ENCODE measurements at regions not wholly inside any gene's neighbourhood (a gene's known extent, or its start where the extent isn't known, plus 50 kb on each side); places are given as distances from the start of the nearest gene placed in this dataset.

GRCh38 chr1:55386456-55386855 is 171.3 kb upstream of the USP24 start:
- Mint-ChIP-seq H3K36me3 (no peaks in the 10 kb centered on the region), H3K27ac (no peak overlapping the region), H3K27me3 (ENCODE audit: insufficient read depth, low read depth) (no peaks in the 10 kb centered on the region), H3K4me1 (no peaks in the 10 kb centered on the region), H3K9me3 (peaks cover 9% of the 10 kb centered on the region), H3K4me3 (no peak overlapping the region)
- Histone ChIP-seq H3K27ac (no peak overlapping the region), H3F3A (ENCODE audit: low read depth) (no peaks in the 10 kb centered on the region), H3K36me3 (no peaks in the 10 kb centered on the region), H3K9me3 (ENCODE audit: low read depth) (no peaks in the 10 kb centered on the region), H3K4me1 (no peaks in the 10 kb centered on the region), H3K9ac (no peak overlapping the region), H3K4me2 (no peak overlapping the region), H3K79me2 (ENCODE audit: low read depth) (no peaks in the 10 kb centered on the region), H3K4me3 (no peak overlapping the region), H2AFZ (replicated peaks) (no peak overlapping the region), H4K20me1 (ENCODE audit: low read depth) (no peaks in the 10 kb centered on the region), H3K27me3 (no peaks in the 10 kb centered on the region)
- TF ChIP-seq EZH2 (IDR thresholded peaks at IDR 0.05) (no peak), EZH2phosphoT487 (IDR thresholded peaks at IDR 0.05) (no peak), CTCF (IDR thresholded peaks at IDR 0.05) (no peak)
- DNase-seq (ENCODE audit: low spot score): no peak

DNA sequence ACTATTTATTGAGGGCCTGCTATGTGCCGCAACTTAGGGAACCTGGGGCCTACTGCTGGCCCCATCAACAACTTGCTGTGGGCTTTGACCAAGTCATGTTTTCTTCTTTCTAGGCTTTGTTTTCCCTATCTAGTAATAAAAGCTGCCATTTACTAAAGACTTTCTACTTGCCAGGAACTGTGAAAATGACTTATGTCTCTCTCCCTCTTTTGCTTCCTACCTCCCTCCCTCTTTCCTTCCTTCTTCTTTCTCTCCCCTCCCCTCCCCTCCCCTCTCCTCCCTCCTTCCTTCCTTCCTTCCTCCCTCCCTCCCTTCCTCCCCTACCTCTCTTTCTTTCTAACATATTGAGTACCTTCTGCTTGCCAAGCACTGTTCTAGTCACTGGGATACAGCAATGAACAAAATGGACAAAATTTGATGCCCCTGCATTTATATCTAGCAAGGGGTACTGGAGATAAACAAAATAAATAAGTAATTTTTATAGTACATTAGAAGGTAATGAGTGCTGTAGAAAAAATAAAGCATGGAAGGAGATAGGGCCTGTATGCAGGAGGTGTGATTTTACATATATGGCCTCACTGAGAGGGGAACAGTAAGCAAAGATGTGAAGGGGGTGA is 170.3 kb upstream of the USP24 start:
- no peak for DNase-seq (ENCODE audit: low spot score)
- Histone ChIP-seq H4K20me1 (ENCODE audit: low read depth) (no peaks in the 10 kb centered on the region), H3K27me3 (no peaks in the 10 kb centered on the region), H3K27ac (no peak overlapping the region), H3F3A (ENCODE audit: low read depth) (no peaks in the 10 kb centered on the region), H3K4me2 (no peak overlapping the region), H3K9ac (no peak overlapping the region), H3K4me3 (no peak overlapping the region), H3K36me3 (no peaks in the 10 kb centered on the region), H3K9me3 (ENCODE audit: low read depth) (no peaks in the 10 kb centered on the region), H3K79me2 (ENCODE audit: low read depth) (no peaks in the 10 kb centered on the region), H3K4me1 (no peaks in the 10 kb centered on the region), H2AFZ (replicated peaks) (no peak overlapping the region)
- TF ChIP-seq EZH2 (IDR thresholded peaks at IDR 0.05) (no peak), EZH2phosphoT487 (IDR thresholded peaks at IDR 0.05) (no peak)
- Mint-ChIP-seq H3K27ac (no peak overlapping the region), H3K9me3 (peaks cover 3% of the 10 kb centered on the region), H3K4me3 (no peak overlapping the region), H3K4me1 (no peaks in the 10 kb centered on the region), H3K36me3 (no peaks in the 10 kb centered on the region), H3K27me3 (ENCODE audit: insufficient read depth, low read depth) (no peaks in the 10 kb centered on the region)

GRCh38 chr1:55384637-55385036 is 169.5 kb upstream of the USP24 start:
- Mint-ChIP-seq H3K9me3 (no peaks in the 10 kb centered on the region), H3K27ac (no peak overlapping the region), H3K27me3 (ENCODE audit: insufficient read depth, low read depth) (no peaks in the 10 kb centered on the region), H3K4me3 (no peak overlapping the region), H3K4me1 (no peaks in the 10 kb centered on the region), H3K36me3 (no peaks in the 10 kb centered on the region)
- no peak for DNase-seq (ENCODE audit: low spot score)
- no peak overlapping the region for H2AFZ ChIP-seq (replicated peaks)
- H3F3A ChIP-seq (ENCODE audit: low read depth): no peaks in the 10 kb centered on the region
- no peaks in the 10 kb centered on the region for H3K27me3 ChIP-seq
- H4K20me1 ChIP-seq (ENCODE audit: low read depth): no peaks in the 10 kb centered on the region
- H3K79me2 ChIP-seq (ENCODE audit: low read depth): no peaks in the 10 kb centered on the region
- H3K4me1 ChIP-seq: no peaks in the 10 kb centered on the region
- no peak overlapping the region for H3K4me2 ChIP-seq
- H3K9me3 ChIP-seq (ENCODE audit: low read depth): no peaks in the 10 kb centered on the region
- no peak overlapping the region for H3K27ac ChIP-seq
- H3K4me3 ChIP-seq: no peak overlapping the region
- no peaks in the 10 kb centered on the region for H3K36me3 ChIP-seq
- no peak overlapping the region for H3K9ac ChIP-seq
- no peak for TF ChIP-seq CTCF (IDR thresholded peaks at IDR 0.05)
- TF ChIP-seq EZH2phosphoT487 (IDR thresholded peaks at IDR 0.05): no peak
- no peak for TF ChIP-seq EZH2 (IDR thresholded peaks at IDR 0.05)

DNA sequence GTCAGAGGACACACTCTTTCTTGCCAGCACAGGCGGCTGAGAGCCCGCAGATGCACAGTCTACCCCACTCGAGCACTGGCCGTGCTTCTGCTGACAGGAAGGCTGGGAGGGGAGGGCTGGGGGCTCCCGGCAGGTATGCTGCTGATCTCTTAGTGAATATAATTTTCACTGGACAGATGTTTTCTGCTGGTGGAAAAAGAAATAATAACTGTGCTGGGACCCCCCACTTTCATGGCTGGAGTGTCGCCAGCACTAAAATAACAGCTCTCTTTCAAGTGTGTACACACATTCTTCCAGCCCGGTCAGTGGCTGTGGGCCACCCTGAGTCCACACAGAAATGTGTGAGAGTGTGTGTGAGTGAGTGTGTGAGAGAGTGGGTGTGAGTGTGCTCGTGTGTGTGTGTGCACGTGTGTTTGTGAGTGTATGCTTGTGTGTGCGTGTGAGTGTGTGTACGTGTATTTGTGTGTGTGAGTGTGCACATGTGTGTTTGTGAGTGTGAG is 167.7 kb upstream of the USP24 start:
- Histone ChIP-seq H3K27me3 (no peaks in the 10 kb centered on the region), H3K9ac (no peak overlapping the region), H3K27ac (no peak overlapping the region), H3K4me3 (no peak overlapping the region), H3K79me2 (ENCODE audit: low read depth) (no peaks in the 10 kb centered on the region), H3K4me1 (no peaks in the 10 kb centered on the region), H2AFZ (replicated peaks) (no peak overlapping the region), H3K9me3 (ENCODE audit: low read depth) (no peaks in the 10 kb centered on the region), H3K4me2 (no peak overlapping the region), H3F3A (ENCODE audit: low read depth) (no peaks in the 10 kb centered on the region), H4K20me1 (ENCODE audit: low read depth) (no peaks in the 10 kb centered on the region), H3K36me3 (no peaks in the 10 kb centered on the region)
- DNase-seq (ENCODE audit: low spot score): no peak
- H3K27me3 Mint-ChIP-seq (ENCODE audit: insufficient read depth, low read depth): peaks cover 3% of the 10 kb centered on the region
- H3K9me3 Mint-ChIP-seq: no peaks in the 10 kb centered on the region
- no peak overlapping the region for H3K4me3 Mint-ChIP-seq
- H3K4me1 Mint-ChIP-seq: no peaks in the 10 kb centered on the region
- H3K36me3 Mint-ChIP-seq: no peaks in the 10 kb centered on the region
- TF ChIP-seq EZH2 (IDR thresholded peaks at IDR 0.05): no peak
- TF ChIP-seq CTCF (IDR thresholded peaks at IDR 0.05): no peak
- TF ChIP-seq EZH2phosphoT487 (IDR thresholded peaks at IDR 0.05): no peak
- no peak overlapping the region for H3K27ac Mint-ChIP-seq

Data from neural progenitor cell (in vitro differentiated cells).